GM19099 (cell line): ENCODE measurements at regions not wholly inside any gene's neighbourhood (a gene's known extent, or its start where the extent isn't known, plus 50 kb on each side); places are given as distances from the start of the nearest gene placed in this dataset.

Experiments used
- POLR2A ChIP-seq: IDR thresholded peaks from 3 replicates; pipeline ENCODE4 v1.6.1; 2011; ENCODE audit warnings: low read depth; ENCODE audit not compliant: insufficient read length; ENCODE audit errors: extremely low read depth

GRCh38 chr2:194946826-194947225 lies 710.2 kb upstream of the SLC39A10 start:
- TF ChIP-seq POLR2A, result no peak

- TF ChIP-seq POLR2A, result no peak
Observed at GRCh38 chr2:194938066-194938465, 719.0 kb upstream of the SLC39A10 start.

GRCh38 chr2:194927489-194927888 lies 729.5 kb upstream of the SLC39A10 start:
- TF ChIP-seq POLR2A, result no peak

GRCh38 chr2:194926873-194927272 lies 730.2 kb upstream of the SLC39A10 start:
- TF ChIP-seq POLR2A, result no peak

- TF ChIP-seq POLR2A, result no peak
Observed at GRCh38 chr2:194925742-194926141, 731.3 kb upstream of the SLC39A10 start.

- no peak for TF ChIP-seq POLR2A
Observed at GRCh38 chr2:194917519-194917918, 739.5 kb upstream of the SLC39A10 start.

- no peak for TF ChIP-seq POLR2A
Observed at GRCh38 chr2:194915485-194915884, 741.5 kb upstream of the SLC39A10 start.

GRCh38 chr2:194907569-194907968 lies 749.5 kb upstream of the SLC39A10 start:
- TF ChIP-seq POLR2A, result no peak

- no peak for TF ChIP-seq POLR2A
Observed at GRCh38 chr2:194896871-194897270, 760.2 kb upstream of the SLC39A10 start.

GRCh38 chr2:194883711-194884110 lies 773.3 kb upstream of the SLC39A10 start:
- no peak for TF ChIP-seq POLR2A

GRCh38 chr2:194870974-194871535 lies 786.0 kb upstream of the SLC39A10 start:
- TF ChIP-seq POLR2A, result no peak

GRCh38 chr2:194867328-194867727 lies 789.7 kb upstream of the SLC39A10 start:
- no peak for TF ChIP-seq POLR2A

- TF ChIP-seq POLR2A, result no peak
Observed at GRCh38 chr2:194854941-194855340, 802.1 kb upstream of the SLC39A10 start.

- TF ChIP-seq POLR2A, result no peak
Observed at GRCh38 chr2:194842871-194843270, 814.2 kb upstream of the SLC39A10 start.

GRCh38 chr2:194826241-194826640 lies 830.8 kb upstream of the SLC39A10 start:
- no peak for TF ChIP-seq POLR2A

GRCh38 chr2:194824450-194824849 lies 832.6 kb upstream of the SLC39A10 start:
- TF ChIP-seq POLR2A, result no peak

- no peak for TF ChIP-seq POLR2A
Observed at GRCh38 chr2:194822657-194823056, 834.4 kb upstream of the SLC39A10 start.
